Kidney epithelial cell (primary cell): ENCODE measurements at regions not wholly inside any gene's neighbourhood (a gene's known extent, or its start where the extent isn't known, plus 50 kb on each side); places are given as distances from the start of the nearest gene placed in this dataset.

Experiments used
- DNase-seq: peaks from one replicate; pipeline ENCODE4 v3.0.0-alpha.2; 2010; ENCODE audit warnings: low read depth
- H3K27me3 ChIP-seq: 2 replicates; pipeline ENCODE4 v1.6.0; 2011; ENCODE audit warnings: low read length; ENCODE audit not compliant: control insufficient read depth, insufficient read depth
- H3K36me3 ChIP-seq: 2 replicates; pipeline ENCODE4 v1.5.1; 2011; ENCODE audit warnings: low read length; ENCODE audit not compliant: control insufficient read depth, insufficient read depth
- H3K4me3 ChIP-seq: 2 replicates; pipeline ENCODE4 v1.5.1; 2011; ENCODE audit warnings: low read depth, mild to moderate bottlenecking, control low read depth, low read length
- CTCF ChIP-seq: IDR thresholded peaks from 2 replicates; pipeline ENCODE4 v1.5.1; 2011; ENCODE audit warnings: mild to moderate bottlenecking, moderate library complexity, low read length, control low read depth, inconsistent platforms; ENCODE audit not compliant: insufficient read depth, poor library complexity, severe bottlenecking

DNA sequence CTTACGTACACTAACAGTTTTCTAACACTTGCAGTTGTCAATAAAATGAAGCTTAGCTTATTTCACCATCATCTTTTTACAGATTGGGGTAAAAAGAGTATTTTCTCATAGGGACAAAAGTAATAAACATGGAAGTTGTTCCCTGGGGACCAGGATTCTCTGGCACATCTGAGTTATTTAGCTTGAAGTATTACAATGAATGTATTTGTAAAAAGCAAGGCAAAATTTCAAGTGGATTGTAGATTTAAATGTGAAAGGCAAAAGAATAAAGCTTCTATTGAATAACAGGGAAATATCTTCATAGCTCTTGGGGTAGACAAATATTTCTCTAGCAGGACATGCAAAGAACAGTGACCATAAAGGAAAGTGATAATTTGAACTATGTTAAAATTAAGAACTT is 260.0 kb upstream of the ECI2 start:
- no peak for DNase-seq
- no peaks in the 10 kb centered on the region for H3K36me3 ChIP-seq
- no peak for TF ChIP-seq CTCF
- no peaks in the 10 kb centered on the region for H3K27me3 ChIP-seq
- H3K4me3 ChIP-seq, result no peak overlapping the region

GRCh38 chr6:4394786-4395185 is 259.4 kb upstream of the ECI2 start:
- Histone ChIP-seq H3K4me3 (no peak overlapping the region), H3K27me3 (no peaks in the 10 kb centered on the region)
- no peak for DNase-seq

DNA sequence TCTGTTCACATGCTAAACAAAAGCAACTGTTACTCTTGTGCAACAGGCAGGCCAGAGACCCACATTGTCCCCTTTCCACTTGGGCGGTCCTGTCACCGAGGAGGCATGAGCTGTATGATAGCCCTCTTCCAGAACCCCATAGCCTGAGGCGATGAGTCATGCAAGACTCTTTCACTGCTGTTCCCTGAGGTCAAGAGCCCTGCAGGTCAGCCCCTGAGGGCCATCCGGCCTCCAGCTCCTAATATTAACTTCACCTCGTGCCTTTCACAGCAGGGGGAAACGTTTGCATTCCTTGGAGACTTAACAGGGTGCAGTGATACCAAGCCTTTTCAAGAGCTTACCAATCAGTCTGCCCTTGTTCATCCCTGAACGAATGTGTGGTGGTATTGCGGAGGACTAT is 253.3 kb upstream of the ECI2 start:
- H3K27me3 ChIP-seq, result no peaks in the 10 kb centered on the region
- TF ChIP-seq CTCF, result no peak
- no peaks in the 10 kb centered on the region for H3K36me3 ChIP-seq
- DNase-seq, result no peak
- H3K4me3 ChIP-seq, result no peak overlapping the region

More at GRCh38 chr6:4394786-4395185, 259.4 kb upstream of the ECI2 start:
- no peaks in the 10 kb centered on the region for H3K36me3 ChIP-seq
- TF ChIP-seq CTCF, result no peak

GRCh38 chr6:4384656-4385055 is 249.3 kb upstream of the ECI2 start:
- TF ChIP-seq CTCF, result no peak
- no peaks in the 10 kb centered on the region for H3K36me3 ChIP-seq
- no peak for DNase-seq
- no peaks in the 10 kb centered on the region for H3K27me3 ChIP-seq
- H3K4me3 ChIP-seq, result no peak overlapping the region

DNA sequence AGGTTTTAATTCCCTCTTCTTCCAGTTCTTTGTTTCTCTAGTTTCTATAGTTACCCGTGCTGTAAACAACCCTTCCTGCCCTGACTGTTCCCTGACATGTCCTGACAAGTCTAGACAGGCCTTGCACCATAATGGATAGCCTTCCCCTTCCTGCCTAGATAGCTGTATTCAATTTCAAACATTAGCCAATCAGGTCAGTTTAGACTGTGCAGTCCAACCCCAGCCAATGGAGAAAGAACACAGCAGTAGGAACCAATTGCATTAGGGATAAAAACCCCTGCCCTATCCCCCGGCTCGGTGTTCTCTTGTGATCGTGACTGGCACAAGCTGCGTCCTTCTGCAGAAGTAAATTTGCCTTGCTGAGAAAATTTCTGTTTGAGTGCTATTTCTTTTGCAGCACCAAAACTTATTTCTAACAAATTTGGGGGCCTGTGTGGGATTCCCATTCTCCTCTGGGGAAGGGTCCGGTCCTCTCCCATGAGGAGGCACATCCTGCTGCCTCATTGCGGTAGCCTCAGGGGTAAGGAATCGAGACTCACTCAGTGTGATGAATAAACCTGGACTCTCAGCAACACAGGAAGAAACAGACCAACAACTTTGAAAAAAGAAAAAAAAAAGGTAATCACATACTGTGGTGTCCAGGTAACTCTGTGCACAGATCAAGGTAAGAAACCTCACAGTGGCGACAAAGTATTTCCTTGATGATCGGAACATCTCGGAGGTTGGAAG is 248.7 kb upstream of the ECI2 start:
- no peaks in the 10 kb centered on the region for H3K27me3 ChIP-seq
- DNase-seq, result no peak
- TF ChIP-seq CTCF, result no peak
- H3K4me3 ChIP-seq, result no peak overlapping the region
- H3K36me3 ChIP-seq, result no peaks in the 10 kb centered on the region

DNA sequence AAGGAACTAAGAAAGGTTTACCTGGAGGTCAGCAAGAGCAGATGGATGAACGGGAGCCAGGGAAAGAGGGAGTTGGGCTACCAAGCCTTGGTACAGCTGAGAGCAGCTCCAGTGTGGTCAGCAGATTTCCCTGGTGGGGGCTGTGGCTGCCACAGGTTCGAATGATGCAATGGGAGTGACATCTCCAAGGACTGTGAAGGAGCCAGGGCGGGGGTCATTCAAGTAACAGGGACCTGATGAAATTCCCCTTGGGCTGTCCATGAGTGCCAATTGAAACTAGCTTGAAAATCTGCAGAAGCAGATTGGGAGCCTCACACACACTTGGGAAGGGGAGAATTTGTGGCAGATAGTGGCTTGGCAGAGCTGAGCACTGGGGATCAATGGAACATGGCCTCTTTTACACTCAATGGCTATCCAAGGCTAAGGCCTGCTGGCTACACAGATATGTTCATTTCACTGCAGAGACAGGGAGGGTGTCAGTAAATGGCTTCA is 247.0 kb upstream of the ECI2 start:
- TF ChIP-seq CTCF, result no peak
- H3K27me3 ChIP-seq, result peaks cover 2% of the 10 kb centered on the region

More for the DNA sequence above, 247.0 kb upstream of the ECI2 start:
- H3K4me3 ChIP-seq, result no peak overlapping the region
- no peak for DNase-seq
- no peaks in the 10 kb centered on the region for H3K36me3 ChIP-seq
